Eye (tissue), 1 donor: ENCODE measurements at regions not wholly inside any gene's neighbourhood (a gene's known extent, or its start where the extent isn't known, plus 50 kb on each side); places are given as distances from the start of the nearest gene placed in this dataset.
"Not testable (repeated sequence)": the region's sequence is repeated elsewhere in the genome, so short reads cannot be mapped to it uniquely, and the experiment has no call there.

Experiments used
- DNase-seq: peaks from one replicate; pipeline ENCODE4 v3.0.0-alpha.2; 2015

DNA sequence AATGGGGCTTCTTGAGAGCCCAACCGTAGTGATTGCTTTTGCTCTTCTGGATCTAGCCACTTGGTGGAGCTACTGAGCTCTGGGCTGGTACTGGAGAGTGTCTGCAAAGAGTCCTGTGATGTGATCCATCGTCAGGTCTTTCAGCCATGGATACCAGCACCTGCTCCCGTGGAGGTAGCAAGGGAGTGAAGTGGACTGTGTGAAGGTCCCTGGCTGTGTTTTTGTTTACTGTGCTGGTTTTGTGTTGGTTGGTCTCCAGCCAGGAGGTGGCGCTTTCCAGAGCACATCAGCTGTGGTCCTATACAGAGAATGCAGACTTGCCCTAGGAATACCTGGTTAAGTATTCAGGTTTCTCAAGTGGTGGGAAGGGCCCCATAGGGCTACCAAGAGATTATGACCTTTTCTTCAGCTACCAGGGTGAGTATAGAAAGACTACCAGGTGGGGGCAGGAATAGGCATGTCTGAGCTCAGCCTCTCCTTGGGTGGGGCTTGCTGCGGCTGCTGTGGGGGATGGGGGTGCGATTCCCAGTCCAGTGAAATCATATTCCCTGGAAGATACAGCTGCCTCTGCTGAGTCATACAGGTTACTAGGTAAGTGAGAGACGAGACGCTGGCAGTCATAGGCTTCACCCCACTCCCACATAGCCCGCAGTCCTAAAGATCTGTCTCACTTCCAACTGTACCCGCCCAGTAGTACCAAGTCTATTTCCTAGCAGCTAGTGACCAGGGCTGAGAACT lies 733.7 kb downstream of the ZNF385D start:
- DNase-seq = no peak

DNA sequence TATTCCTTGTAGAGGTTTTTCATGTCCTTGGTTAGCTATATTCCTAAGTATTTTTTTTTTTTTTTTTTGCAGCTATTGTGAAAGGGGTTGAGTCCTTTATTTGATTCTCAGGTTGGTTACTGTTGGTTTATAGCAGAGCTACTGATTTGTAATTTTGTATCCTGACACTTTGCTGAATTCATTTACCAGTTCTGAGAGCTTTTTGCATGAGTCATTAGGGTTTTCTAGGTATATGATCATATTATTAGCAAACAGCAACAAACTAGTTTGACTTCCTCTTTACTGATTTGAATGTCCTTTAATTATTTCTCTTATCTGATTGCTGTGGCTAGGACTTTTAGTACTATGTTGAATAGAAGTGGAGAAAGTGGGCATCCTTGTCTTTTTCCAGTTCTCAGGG lies 737.4 kb downstream of the ZNF385D start:
- no peak for DNase-seq

DNA sequence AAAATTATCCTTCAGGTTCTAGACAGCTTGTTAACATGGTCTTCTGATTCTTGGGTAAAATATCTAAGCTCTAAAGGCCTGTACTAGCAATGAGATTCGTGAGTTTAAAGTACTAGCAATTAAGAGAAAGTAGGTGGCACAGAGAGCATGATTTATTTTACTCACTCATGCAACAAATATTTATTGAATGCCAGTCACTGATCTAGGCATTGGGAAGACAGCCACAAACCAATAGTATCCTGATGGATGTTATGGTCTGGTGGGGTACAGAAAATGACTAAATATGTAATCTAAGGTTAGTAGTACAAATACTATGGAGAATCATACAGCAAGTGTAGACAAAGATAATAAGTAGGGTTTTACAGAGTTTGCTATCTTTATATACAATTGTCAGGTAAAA lies 751.3 kb downstream of the ZNF385D start:
- no peak for DNase-seq

DNA sequence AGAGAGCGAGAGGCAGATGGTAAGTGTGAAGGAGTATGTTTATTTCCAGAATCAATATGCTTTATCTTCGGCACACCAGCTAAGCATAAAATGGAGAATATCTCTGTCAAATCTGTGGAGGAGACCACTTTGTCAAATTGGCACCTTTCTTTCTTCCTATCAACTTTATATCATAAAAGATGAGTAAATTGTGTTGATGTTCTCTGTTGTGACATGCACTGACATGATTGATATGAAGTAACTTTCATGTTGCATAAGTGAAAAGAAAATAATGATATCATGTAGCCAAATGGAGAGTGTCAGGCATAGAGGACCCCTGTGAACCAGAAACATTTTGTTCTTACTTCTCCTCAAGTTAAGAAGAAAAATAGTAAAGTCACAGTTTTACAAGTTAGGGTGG lies 753.8 kb downstream of the ZNF385D start:
- DNase-seq = no peak

DNA sequence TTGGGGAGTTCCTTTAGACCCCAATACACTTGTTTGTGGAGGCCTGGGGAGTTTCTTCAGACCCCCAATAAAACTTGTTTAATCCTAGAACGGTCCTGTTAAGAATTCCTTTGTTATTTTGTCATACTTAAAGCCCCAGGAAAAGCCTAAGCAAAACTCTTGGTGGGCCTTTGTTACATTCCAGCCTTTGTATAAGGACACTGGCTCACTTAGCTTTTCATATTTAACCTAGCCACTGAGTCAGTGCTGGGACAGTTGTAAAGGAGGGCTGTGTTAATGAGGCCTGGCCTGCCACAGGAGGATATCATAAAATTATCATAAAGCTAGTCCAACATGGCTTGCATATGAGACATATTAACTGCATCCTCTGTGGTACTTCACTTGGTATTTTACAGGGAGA lies 760.1 kb downstream of the ZNF385D start:
- DNase-seq = no peak

DNA sequence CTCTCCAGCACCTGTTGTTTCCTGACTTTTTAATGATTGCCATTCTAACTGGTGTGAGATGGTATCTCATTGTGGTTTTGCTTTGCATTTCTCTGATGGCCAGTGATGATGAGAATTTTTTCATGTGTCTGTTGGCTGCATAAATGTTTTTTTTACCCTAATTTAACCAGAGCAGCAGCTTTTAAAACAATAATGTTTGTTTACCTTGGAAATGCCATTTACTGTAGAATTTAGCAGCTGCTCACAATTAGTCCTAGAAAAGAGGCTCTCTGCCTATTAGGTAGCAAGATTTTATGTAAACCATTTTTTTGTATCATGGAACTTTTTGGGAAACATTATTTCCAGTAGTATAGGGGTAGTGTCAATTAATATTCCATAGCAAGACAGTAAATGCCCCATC lies 761.4 kb downstream of the ZNF385D start:
- not testable (repeated sequence) for DNase-seq

DNA sequence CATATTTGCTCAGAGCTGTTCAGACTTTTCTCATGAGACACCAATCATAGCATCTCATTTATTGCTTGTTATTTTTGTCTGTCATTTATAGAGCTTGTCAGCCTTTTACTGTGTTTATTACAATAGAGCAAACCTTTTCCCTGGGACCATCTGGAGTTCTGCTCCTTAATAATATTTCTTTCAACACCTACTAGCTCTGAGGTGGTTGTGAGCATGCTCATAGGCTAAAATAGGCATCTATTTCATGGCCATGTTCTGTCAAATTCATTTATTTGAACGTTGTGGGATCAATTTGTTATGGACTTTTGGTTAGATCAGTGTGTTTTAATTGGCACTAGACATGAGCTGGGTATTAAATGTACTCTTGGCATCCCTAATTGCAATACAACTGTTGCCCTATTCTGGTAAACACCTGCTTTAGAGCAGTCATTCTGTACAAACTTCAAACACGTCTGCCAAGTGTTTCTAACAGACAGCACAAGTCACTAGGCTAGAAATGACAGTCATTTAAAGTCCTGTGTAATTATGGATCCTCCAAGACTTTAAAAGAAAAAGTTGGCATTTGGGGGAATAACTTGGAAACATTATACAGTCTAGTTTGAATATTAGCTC lies 766.3 kb downstream of the ZNF385D start:
- DNase-seq = no peak

DNA sequence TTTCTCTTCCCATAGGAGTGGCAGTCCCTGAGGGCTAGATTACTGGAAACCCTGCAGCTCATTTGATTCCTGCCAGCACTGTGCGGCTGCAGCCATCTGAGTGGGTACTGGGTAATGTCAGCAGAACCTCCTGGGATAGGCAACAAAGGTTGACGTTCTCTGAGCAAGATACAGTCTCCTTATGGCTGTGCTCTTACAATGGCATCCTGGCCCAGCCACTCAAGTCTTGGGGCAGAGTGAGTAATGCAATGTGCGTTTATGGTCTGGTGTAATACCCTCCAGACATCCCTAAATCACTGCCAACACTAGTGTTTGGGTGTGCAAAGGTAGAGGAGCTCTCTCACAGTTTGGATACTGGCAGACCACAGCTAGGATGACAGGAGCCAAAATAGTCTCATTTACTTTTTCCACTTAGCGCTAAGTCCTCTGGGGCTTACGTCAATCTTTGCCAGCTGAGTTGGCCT lies 775.8 kb downstream of the ZNF385D start:
- DNase-seq = peak; percentile 37

DNA sequence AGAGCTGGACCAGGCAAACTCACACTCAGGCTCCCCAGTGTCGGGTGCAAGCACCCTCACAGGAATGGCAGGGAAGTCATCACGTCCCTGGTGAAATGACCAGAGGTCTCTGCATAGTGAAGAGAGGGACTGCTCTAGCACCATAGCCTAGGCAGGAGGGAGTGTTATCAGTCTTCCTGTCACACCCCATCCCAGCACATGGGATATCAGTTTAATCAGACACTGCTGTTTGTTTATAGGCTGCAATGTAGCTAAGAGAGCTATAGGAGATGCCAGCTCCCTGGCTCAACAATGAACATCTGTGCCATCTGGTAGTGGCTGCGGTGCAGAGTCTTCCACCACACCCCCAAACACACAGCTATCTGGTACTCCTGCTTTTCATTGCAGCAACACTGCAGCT lies 776.6 kb downstream of the ZNF385D start:
- DNase-seq = no peak

DNA sequence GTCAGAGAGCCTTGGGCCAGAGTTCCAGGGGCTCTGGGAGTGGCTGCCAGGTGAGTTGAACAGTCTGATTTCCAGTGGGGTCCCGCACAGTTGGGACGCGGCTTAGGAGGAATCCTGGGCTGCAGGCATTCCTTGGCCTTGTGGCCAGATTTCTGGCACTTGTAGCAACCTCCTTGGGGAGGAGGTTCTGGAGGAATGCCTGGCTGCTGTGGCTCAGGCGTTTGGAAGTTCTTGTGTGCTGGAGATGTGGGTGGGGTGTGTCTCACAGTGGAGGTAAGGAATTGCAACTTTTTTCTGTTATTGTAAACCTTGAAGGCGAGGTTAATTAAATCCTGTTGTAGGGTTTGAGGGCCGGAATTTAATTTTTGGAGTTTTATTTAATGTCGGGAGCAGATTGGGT lies 780.2 kb downstream of the ZNF385D start:
- not testable (repeated sequence) for DNase-seq

DNA sequence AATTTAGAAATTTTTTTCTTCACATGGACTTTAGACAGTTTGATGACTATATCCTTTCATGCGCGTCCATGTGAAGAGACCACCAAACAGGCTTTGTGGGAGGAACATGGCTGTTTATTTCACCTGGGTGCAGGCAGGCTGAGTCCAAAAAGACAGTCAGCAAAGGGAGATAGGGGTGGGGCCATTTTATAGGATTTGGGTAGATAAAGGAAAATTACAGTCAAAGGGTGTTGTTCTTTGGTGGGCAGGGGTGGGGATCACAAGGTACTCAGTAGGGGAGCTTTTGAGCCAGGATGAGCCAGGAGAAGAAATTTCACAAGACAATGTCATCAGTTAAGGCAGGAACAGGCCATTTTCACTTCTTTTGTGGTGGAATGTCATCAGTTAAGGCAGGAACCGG lies 781.5 kb upstream of the SGO1 start:
- DNase-seq = not testable (repeated sequence)

DNA sequence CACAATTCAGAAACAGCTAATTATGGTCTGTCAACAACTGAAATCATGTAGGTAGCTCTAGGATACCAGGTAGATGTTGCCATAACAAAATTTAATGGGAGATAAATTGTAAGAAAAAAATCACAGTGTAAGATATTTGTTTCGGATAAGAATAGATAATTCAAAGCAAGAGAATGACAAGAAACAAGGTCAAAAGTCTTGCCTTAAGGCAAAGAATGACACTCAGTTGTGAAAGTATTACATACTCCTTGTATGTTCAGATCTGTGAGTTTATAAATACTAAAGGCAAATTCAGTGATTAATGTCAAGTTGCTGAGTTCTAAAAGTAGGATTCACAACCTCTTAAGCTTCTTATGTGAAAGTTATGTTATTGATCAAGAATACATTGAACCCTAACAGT lies 772.2 kb upstream of the SGO1 start:
- no peak for DNase-seq

DNA sequence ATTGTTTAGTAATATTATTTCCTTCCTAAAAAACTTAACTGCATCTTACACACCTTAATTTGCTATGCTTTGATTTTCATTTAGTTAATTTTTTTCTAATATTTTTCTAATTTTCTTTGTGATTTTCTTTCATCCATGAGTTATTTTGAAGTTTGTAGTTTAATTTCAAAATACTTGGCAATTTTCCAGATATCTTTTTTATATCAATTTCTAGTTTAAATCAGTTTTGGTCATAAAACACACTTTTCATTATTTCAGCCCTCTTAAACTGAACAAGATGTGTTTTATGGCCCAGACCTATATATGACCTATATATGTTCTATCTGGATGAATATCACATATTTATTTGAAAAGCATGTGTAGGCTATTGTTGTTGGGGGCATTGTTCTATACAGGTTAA lies 759.9 kb upstream of the SGO1 start:
- DNase-seq = no peak

DNA sequence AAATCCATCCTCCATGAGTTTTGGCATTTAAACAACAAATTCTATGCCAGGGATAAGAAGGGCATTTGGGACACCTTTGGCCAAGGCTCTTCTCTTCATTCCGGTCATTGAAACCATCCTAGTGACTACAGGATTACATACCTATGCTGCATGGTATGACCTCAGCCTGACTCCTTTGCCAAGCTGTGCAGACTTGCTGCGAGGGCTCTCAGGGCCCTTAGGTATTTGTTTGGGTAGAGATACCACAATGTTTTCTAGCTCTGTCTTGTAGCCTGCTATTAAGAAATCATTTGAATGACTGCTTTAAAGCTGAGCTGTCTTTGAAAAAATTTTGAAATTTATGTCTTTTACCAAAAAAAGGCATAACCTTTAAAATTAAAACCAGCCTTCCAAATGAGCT lies 749.8 kb upstream of the SGO1 start:
- DNase-seq = no peak

DNA sequence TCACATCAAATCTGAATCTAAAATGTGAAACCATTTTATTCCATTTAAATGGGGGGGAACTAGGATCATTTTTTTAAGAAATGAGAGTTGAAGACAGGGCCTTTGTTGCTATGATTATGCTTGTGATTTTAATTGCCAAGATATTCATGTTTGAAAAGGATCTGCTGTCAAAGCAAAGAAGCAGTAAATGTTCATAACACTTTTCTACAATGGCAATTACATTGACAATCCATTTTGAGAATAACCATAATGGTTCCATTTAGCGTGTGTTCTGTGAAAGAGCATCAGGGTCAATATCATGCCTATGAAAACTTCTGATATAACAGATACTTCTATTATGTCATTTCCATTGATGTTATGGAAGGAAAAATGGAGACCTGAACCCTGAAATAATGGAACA lies 745.8 kb upstream of the SGO1 start:
- no peak for DNase-seq

DNA sequence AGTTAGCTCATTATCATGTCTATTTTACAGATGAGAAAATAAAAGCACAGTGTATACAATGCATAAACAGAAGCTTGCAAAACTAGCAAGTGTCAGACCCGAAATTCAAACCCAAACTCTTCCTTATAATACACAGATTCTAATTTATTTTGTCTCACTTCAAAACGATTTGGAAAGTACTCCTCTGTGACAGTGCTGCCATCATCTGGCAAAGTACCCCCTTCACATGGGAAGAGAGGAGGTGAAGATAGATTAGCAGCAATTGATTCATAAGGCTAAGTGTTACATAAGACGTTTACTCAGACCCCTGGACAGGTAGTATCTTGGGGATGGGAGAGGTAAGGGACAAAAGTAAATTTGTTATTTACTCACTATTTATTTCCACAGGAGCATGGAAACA lies 744.0 kb upstream of the SGO1 start:
- no peak for DNase-seq

DNA sequence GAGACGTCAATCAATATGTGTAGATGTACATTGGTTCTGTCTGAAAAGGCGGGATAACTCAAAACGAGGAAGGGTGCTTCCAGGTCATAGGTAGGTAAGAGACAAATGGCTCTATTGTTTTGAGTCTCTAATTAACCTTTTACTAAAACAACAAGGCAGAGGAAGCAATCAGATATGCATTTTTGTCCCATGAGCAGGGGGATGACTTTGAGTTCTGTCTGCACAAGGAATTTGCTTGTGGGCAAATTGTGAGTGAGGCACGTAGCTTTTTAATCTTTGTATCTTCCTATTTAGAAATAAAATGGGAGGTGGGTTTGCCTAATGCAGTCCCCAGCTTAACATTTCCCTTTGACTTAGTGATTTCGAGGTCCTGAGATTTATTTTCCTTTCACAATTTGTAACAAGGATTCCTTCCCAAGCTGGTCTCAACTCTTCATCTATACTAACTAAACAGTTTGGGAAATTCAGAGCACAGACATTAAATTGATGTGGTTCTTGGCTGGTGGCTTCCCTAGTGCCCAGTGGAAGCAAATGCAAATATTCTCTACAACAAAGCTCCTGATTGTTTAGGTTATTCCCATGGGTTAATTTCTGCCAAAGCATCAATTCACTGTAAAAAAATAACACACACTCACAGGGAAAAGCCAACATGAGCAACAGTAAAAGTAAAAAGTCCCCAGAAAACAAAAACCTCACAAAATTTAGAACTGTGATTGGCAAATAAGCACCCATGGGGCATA lies 738.8 kb upstream of the SGO1 start:
- DNase-seq = no peak

DNA sequence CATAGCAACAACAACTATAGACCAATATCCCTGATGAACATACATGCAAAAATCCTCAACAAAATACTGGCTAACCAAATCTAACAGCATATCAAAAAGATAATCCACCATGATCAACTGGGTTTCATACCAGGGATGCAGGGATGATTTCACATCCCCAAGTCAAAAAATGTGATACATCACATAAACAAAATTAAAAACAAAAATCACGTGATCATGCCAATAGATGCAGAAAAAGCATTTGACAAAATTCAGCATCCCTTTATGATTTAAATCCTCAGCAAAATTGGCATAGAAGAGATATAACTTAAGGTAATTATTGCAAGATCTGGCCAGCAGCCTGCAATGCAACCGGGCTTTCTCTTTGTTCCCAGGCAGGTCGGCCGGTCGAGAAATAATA lies 735.1 kb upstream of the SGO1 start:
- DNase-seq = not testable (repeated sequence)

DNA sequence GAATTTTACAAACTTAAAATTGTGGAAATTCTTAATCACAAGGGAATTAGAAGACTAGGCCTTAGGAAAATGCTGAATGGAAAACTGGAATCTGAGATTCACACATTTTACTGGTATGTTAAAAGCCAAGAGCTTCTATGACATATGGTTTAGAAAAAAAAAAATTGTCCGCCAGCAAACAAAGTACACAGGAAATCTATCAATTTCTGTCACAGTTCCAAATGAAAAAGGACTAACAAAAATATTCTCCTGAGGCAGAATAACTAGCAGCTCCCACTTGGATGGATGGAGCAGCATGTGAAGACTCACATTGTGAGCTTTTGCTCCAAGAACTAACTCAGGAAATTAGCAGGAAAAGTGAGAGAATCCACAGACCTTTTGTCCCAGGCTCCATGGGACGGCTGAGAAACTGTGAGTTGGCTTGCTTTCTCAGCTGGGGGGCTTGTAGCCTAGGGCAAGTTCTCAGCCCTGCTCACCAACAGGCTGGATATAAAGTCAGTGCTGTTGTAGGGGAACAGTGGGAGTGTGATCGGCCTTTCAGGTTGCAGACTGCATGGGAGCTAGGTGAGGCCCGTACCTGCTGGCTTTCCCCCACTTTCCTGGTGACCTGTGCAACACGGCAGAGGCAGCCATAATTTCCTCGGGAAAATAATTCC lies 731.1 kb upstream of the SGO1 start:
- DNase-seq = no peak

DNA sequence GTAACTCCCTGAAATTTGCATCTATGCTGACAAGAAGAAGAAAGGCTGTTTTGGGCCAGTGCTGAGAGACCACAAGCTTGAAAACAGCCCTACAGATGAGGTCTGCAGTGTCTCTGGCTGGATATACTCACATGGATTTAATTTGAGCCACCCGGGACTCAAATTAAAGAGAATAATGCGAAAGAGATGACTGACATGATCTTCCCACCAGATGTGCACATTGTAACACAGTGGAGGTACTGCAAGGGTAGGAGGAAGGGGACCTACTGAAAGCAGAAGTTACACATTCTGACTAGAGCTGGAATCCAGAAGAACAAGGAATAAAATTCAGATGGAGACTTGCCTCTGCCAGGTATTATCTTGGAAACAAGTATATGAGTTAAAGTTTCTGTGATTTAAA lies 728.3 kb upstream of the SGO1 start:
- DNase-seq = peak; percentile 54

DNA sequence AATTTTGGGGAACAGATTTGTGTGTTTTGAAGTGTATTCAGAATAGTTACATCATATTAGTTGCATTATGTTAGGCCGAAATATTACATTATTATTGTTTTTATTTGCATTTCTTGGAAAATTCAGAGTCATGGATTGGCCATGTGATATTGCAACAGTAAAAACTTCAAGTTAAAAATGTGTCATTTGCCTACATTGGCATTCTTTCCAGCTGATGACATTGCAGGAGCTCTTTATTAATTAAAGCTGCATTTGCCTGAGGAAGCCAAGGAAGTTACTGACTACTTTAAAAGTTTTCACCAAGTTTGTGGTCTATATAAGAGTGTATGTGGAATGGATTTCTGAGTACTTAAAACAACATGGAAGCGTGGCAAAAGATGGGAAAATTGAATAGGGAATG lies 726.4 kb upstream of the SGO1 start:
- no peak for DNase-seq

DNA sequence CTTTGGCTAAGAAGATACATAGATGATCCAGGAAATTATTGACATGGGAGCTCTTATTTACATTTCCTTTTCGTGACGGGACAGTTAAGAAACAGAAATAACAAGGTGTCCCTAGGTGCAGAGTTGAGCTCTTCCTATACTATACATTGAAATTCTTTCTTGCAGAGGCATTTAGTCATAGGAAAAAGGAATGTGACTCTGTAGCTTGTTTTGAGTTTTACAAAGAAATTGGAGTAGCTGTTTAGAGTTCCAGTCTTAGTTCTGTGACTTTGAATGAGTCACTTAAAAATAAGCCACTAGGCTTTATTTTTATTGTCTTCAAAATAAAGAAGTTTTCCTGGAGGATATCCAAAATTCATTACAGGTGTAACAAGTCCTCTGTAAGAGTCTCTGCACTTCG lies 723.5 kb upstream of the SGO1 start:
- DNase-seq = no peak

DNA sequence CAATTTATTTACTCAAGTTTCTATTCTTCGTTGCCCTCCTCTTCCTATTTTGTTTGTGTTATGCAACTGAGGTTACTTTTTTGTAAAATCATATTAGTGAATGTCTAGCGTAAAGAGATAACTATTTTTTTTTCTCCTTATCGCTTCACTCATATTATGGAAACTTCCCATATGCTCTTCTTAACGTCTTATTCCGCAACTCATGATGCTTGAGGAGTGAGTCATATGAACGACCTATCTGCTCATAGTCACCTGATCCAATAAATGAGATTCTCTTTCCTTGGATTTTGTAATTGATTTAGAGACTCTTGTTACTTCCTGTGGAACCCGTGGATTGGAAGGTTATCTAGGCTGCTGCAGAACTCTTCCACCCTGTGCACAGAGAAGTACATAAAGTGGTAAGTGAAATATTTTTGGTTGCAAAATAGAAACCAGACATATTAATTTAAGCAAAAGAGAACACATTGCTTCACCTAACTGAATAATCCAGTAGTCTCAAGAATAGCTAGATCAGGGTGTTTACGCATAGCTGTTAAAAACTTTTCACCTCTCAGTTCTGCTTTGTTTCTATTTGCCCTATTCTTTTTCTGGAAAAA lies 719.3 kb upstream of the SGO1 start:
- DNase-seq = no peak
